ENCODE measurements at regions not wholly inside any gene's neighbourhood (a gene's known extent, or its start where the extent isn't known, plus 50 kb on each side); places are given as distances from the start of the nearest gene placed in this dataset.

GRCh38 chr5:68911840-68912690 is 181.7 kb upstream of the SLC30A5 start:
- no peak overlapping the region for H3K9ac ChIP-seq (ENCODE audit: low read length)
- peaks cover 3 to 4% of the 10 kb centered on the region in 2 experiments; a peak in 2 of 4 replicates for H3K4me1 ChIP-seq (ENCODE audit: control insufficient read depth in 1 of 2, insufficient read depth in 2 of 2, low read length in 2 of 2)
- H3K36me3 ChIP-seq (ENCODE audit: control insufficient read depth in 1 of 2, insufficient read depth in 2 of 2, low read length in 2 of 2), result no peaks in the 10 kb centered on the region
- ChIA-PET RAD21 (ENCODE audit: low non-redundant PET in 1 of 2, low total read pairs in 2 of 2, uncharacterized antibody in 2 of 2, unreplicated experiment in 2 of 2) (no interaction called here), POLR2A (no interaction called here), CTCF (no interaction called here)
- no peaks in the 10 kb centered on the region for H3K9me2 ChIP-seq (ENCODE audit: insufficient read depth)
- H2AFZ ChIP-seq (ENCODE audit: low read depth, low read length, poor library complexity, severe bottlenecking), result no peak overlapping the region
- intact Hi-C loops (cut with micrococcal nuclease), result no loop called here
- no peaks in the 10 kb centered on the region for H3K79me2 ChIP-seq (ENCODE audit: insufficient read depth, low read length)
- TF ChIP-seq TCF7L2 (IDR thresholded peaks at IDR 0.05; ENCODE audit: borderline replicate concordance, extremely low read depth, insufficient read depth, insufficient read length), result no peak
- no peaks in the 10 kb centered on the region for H3K27me3 ChIP-seq (ENCODE audit: insufficient read depth, low read length)
- no peak overlapping the region for H3K4me3 ChIP-seq (replicated peaks in 1 of 2; ENCODE audit: low read depth in 1 of 2, low read length in 2 of 2)
- no peak for ATAC-seq
- DNase-seq (ENCODE audit: low read depth, low spot score), result no peak
- no peak overlapping the region for H3K4me2 ChIP-seq (ENCODE audit: low read length)
- H3K27ac ChIP-seq (ENCODE audit: low read depth, low read length), result no peak overlapping the region
- no TSS peak for BruUV-seq (replicated peaks)
- H4K20me1 ChIP-seq (ENCODE audit: insufficient read depth), result no peaks in the 10 kb centered on the region
- H3K9me3 ChIP-seq (ENCODE audit: control insufficient read depth in 1 of 2, insufficient read depth in 1 of 2, low read depth in 1 of 2, low read length in 2 of 2), result no peaks in the 10 kb centered on the region

GRCh38 chr5:68915079-68915478 is 178.7 kb upstream of the SLC30A5 start:
- intact Hi-C loops (cut with micrococcal nuclease), result no loop called here
- Histone ChIP-seq H3K4me1 (ENCODE audit: control insufficient read depth in 1 of 2, insufficient read depth in 2 of 2, low read length in 2 of 2) (peaks cover 3 to 4% of the 10 kb centered on the region in 2 experiments; a peak in 2 of 4 replicates), H3K4me3 (replicated peaks in 1 of 2; ENCODE audit: low read depth in 1 of 2, low read length in 2 of 2) (no peak overlapping the region), H4K20me1 (ENCODE audit: insufficient read depth) (no peaks in the 10 kb centered on the region), H3K27ac (ENCODE audit: low read depth, low read length) (no peak overlapping the region), H3K9ac (ENCODE audit: low read length) (no peak overlapping the region), H2AFZ (ENCODE audit: low read depth, low read length, poor library complexity, severe bottlenecking) (no peak overlapping the region), H3K79me2 (ENCODE audit: insufficient read depth, low read length) (no peaks in the 10 kb centered on the region), H3K9me3 (ENCODE audit: control insufficient read depth in 1 of 2, insufficient read depth in 1 of 2, low read depth in 1 of 2, low read length in 2 of 2) (no peaks in the 10 kb centered on the region), H3K4me2 (ENCODE audit: low read length) (no peak overlapping the region), H3K9me2 (ENCODE audit: insufficient read depth) (no peaks in the 10 kb centered on the region), H3K27me3 (ENCODE audit: insufficient read depth, low read length) (no peaks in the 10 kb centered on the region), H3K36me3 (ENCODE audit: control insufficient read depth in 1 of 2, insufficient read depth in 2 of 2, low read length in 2 of 2) (no peaks in the 10 kb centered on the region)
- RAD21 ChIA-PET (ENCODE audit: low non-redundant PET in 1 of 2, low total read pairs in 2 of 2, uncharacterized antibody in 2 of 2, unreplicated experiment in 2 of 2), result no interaction called here
- CTCF ChIA-PET, result no interaction called here
- POLR2A ChIA-PET, result no interaction called here
- no TSS peak for BruUV-seq (replicated peaks)
- no peak for ATAC-seq
- no peak for DNase-seq (ENCODE audit: low read depth, low spot score)
- no peak for TF ChIP-seq EZH2phosphoT487 (IDR thresholded peaks at IDR 0.05; ENCODE audit: borderline replicate concordance)
- TF ChIP-seq TCF7L2 (IDR thresholded peaks at IDR 0.05; ENCODE audit: borderline replicate concordance, extremely low read depth, insufficient read depth, insufficient read length), result no peak
- TF ChIP-seq CTCF (IDR thresholded peaks at IDR 0.05 in 2 of 3, conservative IDR thresholded peaks at IDR 0.05 in 1 of 3; ENCODE audit: borderline replicate concordance in 1 of 3, insufficient read depth in 1 of 3, low read depth in 2 of 3, low read length in 2 of 3), result no peak
- TF ChIP-seq SP1 (IDR thresholded peaks at IDR 0.05; ENCODE audit: low read depth), result no peak
- no peak for TF ChIP-seq REST (IDR thresholded peaks at IDR 0.05; ENCODE audit: low read depth)
- TF ChIP-seq SRF (IDR thresholded peaks at IDR 0.05; ENCODE audit: low read depth), result no peak
- TF ChIP-seq ATF3 (IDR thresholded peaks at IDR 0.05), result no peak
- no peak for TF ChIP-seq ZFX (IDR thresholded peaks at IDR 0.05)
- TF ChIP-seq RAD21 (IDR thresholded peaks at IDR 0.05; ENCODE audit: low read depth), result no peak
- no peak for TF ChIP-seq POLR2AphosphoS5 (IDR thresholded peaks at IDR 0.05; ENCODE audit: low read depth, low read length)
- TF ChIP-seq FOSL1 (IDR thresholded peaks at IDR 0.05; ENCODE audit: low read depth), result no peak
- no peak for TF ChIP-seq EGR1 (IDR thresholded peaks at IDR 0.05; ENCODE audit: low read depth)
- TF ChIP-seq CBX3 (IDR thresholded peaks at IDR 0.05; ENCODE audit: low read depth), result no peak
- TF ChIP-seq MAX (IDR thresholded peaks at IDR 0.05), result no peak

Data from HCT116 (cell line).